WTC11 (cell line): ENCODE measurements at regions not wholly inside any gene's neighbourhood (a gene's known extent, or its start where the extent isn't known, plus 50 kb on each side); places are given as distances from the start of the nearest gene placed in this dataset.

Experiments
- ATAC-seq: fragments of 200-7000 bp; cut with Tn5 transposase; 2 replicates; pipeline ENCODE4 v1.10.0; 2021; ENCODE audit warnings: mild to moderate bottlenecking, moderate library complexity
- CTCF ChIA-PET: fragments of 300-600 bp; sonication (Branson Sonifier 250); formaldehyde crosslinking; loops from one replicate; lab custom pipeline; 2021; ENCODE audit warnings: antibody characterized with exemption; lab: Charles Lee
- POLR2A ChIA-PET: fragments of 350-600 bp; sonication (Branson Sonifier 250); formaldehyde crosslinking; loops from one replicate; lab custom pipeline; 2021; ENCODE audit warnings: antibody characterized with exemption; lab: Charles Lee
- DNase-seq: peaks from one replicate; pipeline ENCODE4 v3.0.0; 2021; ENCODE audit warnings: low spot score
- H3K27ac Mint-ChIP-seq: 2 replicates; pipeline ENCODE4 v1.8.0; 2021; ENCODE audit warnings: mixed read lengths
- H3K27me3 Mint-ChIP-seq: 2 replicates; pipeline ENCODE4 v1.8.0; 2021; ENCODE audit warnings: low read depth, mild to moderate bottlenecking, moderate library complexity, mixed read lengths
- H3K36me3 Mint-ChIP-seq: 2 replicates; pipeline ENCODE4 v1.8.0; 2021; ENCODE audit warnings: mixed read lengths
- H3K4me1 Mint-ChIP-seq: 2 replicates; pipeline ENCODE4 v1.8.0; 2022; ENCODE audit warnings: mixed read lengths
- H3K4me3 Mint-ChIP-seq: 2 replicates; pipeline ENCODE4 v1.8.0; 2021; ENCODE audit warnings: mild to moderate bottlenecking, moderate library complexity, mixed read lengths
- H3K9me3 Mint-ChIP-seq: 2 replicates; pipeline ENCODE4 v1.8.0; 2021; ENCODE audit warnings: mixed read lengths
- AR ChIP-seq: fragments of 250-450 bp; sonication (Bioruptor Pico); IDR thresholded peaks from 2 replicates; pipeline ENCODE4 v1.9.0; 2021; ENCODE audit warnings: mild to moderate bottlenecking
- CREB1 ChIP-seq: sonication (generic); formaldehyde crosslinking; IDR thresholded peaks from 2 replicates; pipeline ENCODE4 v1.8.0; 2023; ENCODE audit warnings: mild to moderate bottlenecking, missing genetic modification reagents
- CREM ChIP-seq: sonication (generic); formaldehyde crosslinking; IDR thresholded peaks from 2 replicates; pipeline ENCODE4 v1.8.1; 2022; ENCODE audit warnings: mild to moderate bottlenecking, missing genetic modification reagents, moderate library complexity
- CTCF ChIP-seq: fragments of 200-600 bp; IDR thresholded peaks from 2 replicates; pipeline ENCODE4 v1.8.0; 2022; ENCODE audit warnings: antibody characterized with exemption
- ETV6 ChIP-seq: sonication (generic); formaldehyde crosslinking; IDR thresholded peaks from 2 replicates; pipeline ENCODE4 v1.8.1; 2022; ENCODE audit warnings: mild to moderate bottlenecking, missing genetic modification reagents
- FOXP1 ChIP-seq: sonication (generic); formaldehyde crosslinking; IDR thresholded peaks from 2 replicates; pipeline ENCODE4 v1.8.0; 2022; ENCODE audit warnings: missing genetic modification reagents, mild to moderate bottlenecking, moderate library complexity, borderline replicate concordance
- FOXP4 ChIP-seq: sonication (generic); formaldehyde crosslinking; IDR thresholded peaks from 2 replicates; pipeline ENCODE4 v1.8.0; 2022; ENCODE audit warnings: mild to moderate bottlenecking, missing genetic modification reagents
- JAZF1 ChIP-seq: fragments of 250-450 bp; sonication (Bioruptor Pico); IDR thresholded peaks from 2 replicates; pipeline ENCODE4 v1.9.0; 2021; ENCODE audit warnings: moderate library complexity, mild to moderate bottlenecking, inconsistent platforms
- JUN ChIP-seq: sonication (generic); formaldehyde crosslinking; IDR thresholded peaks from 2 replicates; pipeline ENCODE4 v1.8.0; 2023; ENCODE audit warnings: mild to moderate bottlenecking, missing genetic modification reagents
- NFYB ChIP-seq: sonication (generic); formaldehyde crosslinking; conservative IDR thresholded peaks from 2 replicates; pipeline ENCODE4 v1.8.0; 2022; ENCODE audit warnings: low read depth, missing genetic modification reagents
- NR1H2 ChIP-seq: sonication (generic); formaldehyde crosslinking; IDR thresholded peaks from 2 replicates; pipeline ENCODE4 v1.9.0; 2021; ENCODE audit warnings: mild to moderate bottlenecking, moderate library complexity, missing genetic modification reagents
- NR2C2 ChIP-seq: sonication (generic); formaldehyde crosslinking; IDR thresholded peaks from 2 replicates; pipeline ENCODE4 v1.8.0; 2022; ENCODE audit warnings: mild to moderate bottlenecking, missing genetic modification reagents
- PREB ChIP-seq: sonication (generic); formaldehyde crosslinking; IDR thresholded peaks from 2 replicates; pipeline ENCODE4 v1.8.1; 2022; ENCODE audit warnings: mild to moderate bottlenecking, missing genetic modification reagents, moderate library complexity, borderline replicate concordance
- RORB ChIP-seq: fragments of 250-450 bp; sonication (Bioruptor Pico); IDR thresholded peaks from 2 replicates; pipeline ENCODE4 v1.9.0; 2021; ENCODE audit warnings: mild to moderate bottlenecking
- SP1 ChIP-seq: sonication (generic); formaldehyde crosslinking; conservative IDR thresholded peaks from 2 replicates; pipeline ENCODE4 v1.8.1; 2022; ENCODE audit warnings: missing genetic modification reagents
- TEAD1 ChIP-seq: sonication (generic); formaldehyde crosslinking; IDR thresholded peaks from 2 replicates; pipeline ENCODE4 v1.8.0; 2022; ENCODE audit warnings: mild to moderate bottlenecking, missing genetic modification reagents
- TP53 ChIP-seq: sonication (generic); formaldehyde crosslinking; IDR thresholded peaks from 2 replicates; pipeline ENCODE4 v1.8.1; 2023; ENCODE audit warnings: mild to moderate bottlenecking, missing genetic modification reagents
- ZNF121 ChIP-seq: sonication (generic); formaldehyde crosslinking; IDR thresholded peaks from 2 replicates; pipeline ENCODE4 v1.8.0; 2023; ENCODE audit warnings: missing genetic modification reagents
- ZNF219 ChIP-seq: sonication (generic); formaldehyde crosslinking; IDR thresholded peaks from 2 replicates; pipeline ENCODE4 v1.8.0; 2023; ENCODE audit warnings: missing genetic modification reagents, mild to moderate bottlenecking, borderline replicate concordance
- ZNF263 ChIP-seq: sonication (generic); formaldehyde crosslinking; IDR thresholded peaks from 2 replicates; pipeline ENCODE4 v1.8.1; 2022; ENCODE audit warnings: low read depth, mild to moderate bottlenecking, moderate library complexity, missing genetic modification reagents
- ZNF317 ChIP-seq: sonication (generic); formaldehyde crosslinking; IDR thresholded peaks from 2 replicates; pipeline ENCODE4 v1.8.1; 2023; ENCODE audit warnings: low read depth, mild to moderate bottlenecking, moderate library complexity, missing genetic modification reagents, borderline replicate concordance
- ZSCAN18 ChIP-seq: fragments of 250-450 bp; sonication (Bioruptor Pico); IDR thresholded peaks from 2 replicates; pipeline ENCODE4 v2.1.2; 2022; ENCODE audit warnings: mild to moderate bottlenecking, moderate library complexity
- TF ChIP-seq, protein P1 (sequence below): sonication (generic); formaldehyde crosslinking; conservative IDR thresholded peaks from 2 replicates; pipeline ENCODE4 v1.8.1; 2022; ENCODE audit warnings: mild to moderate bottlenecking, missing genetic modification reagents
- TF ChIP-seq, protein P2 (sequence below): fragments of 250-450 bp; sonication (Bioruptor Pico); IDR thresholded peaks from 2 replicates; pipeline ENCODE4 v1.8.0; 2021; ENCODE audit warnings: mild to moderate bottlenecking
- TF ChIP-seq, protein P3 (sequence below): sonication (generic); formaldehyde crosslinking; IDR thresholded peaks from 2 replicates; pipeline ENCODE4 v1.8.1; 2022; ENCODE audit warnings: mild to moderate bottlenecking, moderate library complexity, missing genetic modification reagents

DNA sequence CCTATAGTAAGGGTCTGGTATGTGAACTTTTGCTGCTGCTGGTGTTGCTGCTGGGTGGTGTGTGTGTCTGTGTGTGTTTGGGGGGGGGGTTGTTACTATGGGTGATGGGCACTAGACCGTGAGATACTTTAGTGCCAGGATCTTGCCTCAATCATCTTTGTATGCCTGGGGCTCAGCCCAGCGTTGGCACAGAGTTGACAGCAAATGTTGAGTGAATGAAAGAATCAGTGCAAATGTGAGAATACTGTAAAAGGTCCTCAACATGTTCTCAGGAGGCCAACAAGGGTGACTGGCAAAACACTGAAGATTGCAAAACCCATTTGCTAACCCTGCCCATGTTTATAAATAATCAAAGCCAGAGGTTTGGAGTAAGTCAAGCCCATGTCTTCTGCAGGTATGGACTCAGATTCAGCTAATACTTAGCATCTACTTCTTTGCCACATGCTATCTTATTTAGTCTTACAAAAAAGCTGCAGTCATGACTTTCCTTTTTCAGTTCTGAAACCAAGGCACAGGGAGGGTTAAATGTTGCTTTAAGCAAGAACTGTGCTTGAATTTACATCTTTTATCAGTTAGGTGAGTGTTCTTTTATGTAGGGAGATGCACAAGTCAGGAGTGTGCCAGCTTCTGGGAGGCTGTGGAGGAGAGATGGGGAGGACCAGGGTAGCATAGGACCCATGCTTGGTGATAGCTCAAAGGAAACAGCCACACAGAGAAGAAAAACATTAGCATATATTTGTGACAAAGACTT is 125.3 kb upstream of the SPACA1 start:
- ATAC-seq (no peak), DNase-seq (no peak)
- Mint-ChIP-seq H3K4me1 (peaks cover 11% of the 10 kb centered on the region), H3K4me3 (no peak overlapping the region), H3K9me3 (peaks cover 5% of the 10 kb centered on the region; the same call in 1 of the 2 replicates), H3K27ac (no peak overlapping the region), H3K27me3 (peaks cover 3% of the 10 kb centered on the region; the same call in 1 of the 2 replicates), H3K36me3 (no peaks in the 10 kb centered on the region)
- TF ChIP-seq FOXP4 (no peak), NFYB (CRISPR knock-in tag) (no peak), ETV6 (CRISPR knock-in tag) (no peak), AR (CRISPR knock-in tag) (no peak), NR2C2 (no peak), TP53 (CRISPR knock-in tag) (no peak), CREM (CRISPR knock-in tag) (no peak), JUN (no peak), ZNF317 (CRISPR knock-in tag) (no peak), PREB (CRISPR knock-in tag) (no peak), SP1 (CRISPR knock-in tag) (no peak), NR1H2 (CRISPR knock-in tag) (no peak), ZNF121 (no peak)
- POLR2A ChIA-PET: no interaction called here
- CTCF ChIA-PET: no interaction called here

GRCh38 chr6:87921034-87921433 is 126.6 kb upstream of the SPACA1 start:
- H3K27me3 Mint-ChIP-seq: peaks cover 3% of the 10 kb centered on the region; the same call in 1 of the 2 replicates
- ChIA-PET CTCF (no interaction called here), POLR2A (no interaction called here)
- DNase-seq (no peak), ATAC-seq (no peak)
- peaks cover 3% of the 10 kb centered on the region for H3K36me3 Mint-ChIP-seq
- peaks cover 8% of the 10 kb centered on the region; the same call in 1 of the 2 replicates for H3K9me3 Mint-ChIP-seq
- H3K27ac Mint-ChIP-seq: no peak overlapping the region
- no peak overlapping the region for H3K4me3 Mint-ChIP-seq
- H3K4me1 Mint-ChIP-seq: peaks cover 11% of the 10 kb centered on the region
- TF ChIP-seq ZSCAN18 (CRISPR knock-in tag) (no peak), ETV6 (CRISPR knock-in tag) (no peak), TEAD1 (CRISPR knock-in tag) (no peak), RORB (CRISPR knock-in tag) (no peak), CREB1 (CRISPR knock-in tag) (no peak), JAZF1 (CRISPR knock-in tag) (no peak), ZNF263 (CRISPR knock-in tag) (no peak), FOXP1 (CRISPR knock-in tag) (no peak), ZNF219 (no peak), CTCF (no peak)
- TF ChIP-seq, protein P1, sequence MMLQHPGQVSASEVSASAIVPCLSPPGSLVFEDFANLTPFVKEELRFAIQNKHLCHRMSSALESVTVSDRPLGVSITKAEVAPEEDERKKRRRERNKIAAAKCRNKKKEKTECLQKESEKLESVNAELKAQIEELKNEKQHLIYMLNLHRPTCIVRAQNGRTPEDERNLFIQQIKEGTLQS (CRISPR knock-in tag): no peak
- TF ChIP-seq, protein P2, sequence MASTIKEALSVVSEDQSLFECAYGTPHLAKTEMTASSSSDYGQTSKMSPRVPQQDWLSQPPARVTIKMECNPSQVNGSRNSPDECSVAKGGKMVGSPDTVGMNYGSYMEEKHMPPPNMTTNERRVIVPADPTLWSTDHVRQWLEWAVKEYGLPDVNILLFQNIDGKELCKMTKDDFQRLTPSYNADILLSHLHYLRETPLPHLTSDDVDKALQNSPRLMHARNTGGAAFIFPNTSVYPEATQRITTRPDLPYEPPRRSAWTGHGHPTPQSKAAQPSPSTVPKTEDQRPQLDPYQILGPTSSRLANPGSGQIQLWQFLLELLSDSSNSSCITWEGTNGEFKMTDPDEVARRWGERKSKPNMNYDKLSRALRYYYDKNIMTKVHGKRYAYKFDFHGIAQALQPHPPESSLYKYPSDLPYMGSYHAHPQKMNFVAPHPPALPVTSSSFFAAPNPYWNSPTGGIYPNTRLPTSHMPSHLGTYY (CRISPR knock-in tag): no peak
- TF ChIP-seq, protein P3, sequence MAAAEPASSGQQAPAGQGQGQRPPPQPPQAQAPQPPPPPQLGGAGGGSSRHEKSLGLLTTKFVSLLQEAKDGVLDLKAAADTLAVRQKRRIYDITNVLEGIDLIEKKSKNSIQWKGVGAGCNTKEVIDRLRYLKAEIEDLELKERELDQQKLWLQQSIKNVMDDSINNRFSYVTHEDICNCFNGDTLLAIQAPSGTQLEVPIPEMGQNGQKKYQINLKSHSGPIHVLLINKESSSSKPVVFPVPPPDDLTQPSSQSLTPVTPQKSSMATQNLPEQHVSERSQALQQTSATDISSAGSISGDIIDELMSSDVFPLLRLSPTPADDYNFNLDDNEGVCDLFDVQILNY (CRISPR knock-in tag): no peak
